ENCODE measurements at regions not wholly inside any gene's neighbourhood (a gene's known extent, or its start where the extent isn't known, plus 50 kb on each side); places are given as distances from the start of the nearest gene placed in this dataset.

DNA sequence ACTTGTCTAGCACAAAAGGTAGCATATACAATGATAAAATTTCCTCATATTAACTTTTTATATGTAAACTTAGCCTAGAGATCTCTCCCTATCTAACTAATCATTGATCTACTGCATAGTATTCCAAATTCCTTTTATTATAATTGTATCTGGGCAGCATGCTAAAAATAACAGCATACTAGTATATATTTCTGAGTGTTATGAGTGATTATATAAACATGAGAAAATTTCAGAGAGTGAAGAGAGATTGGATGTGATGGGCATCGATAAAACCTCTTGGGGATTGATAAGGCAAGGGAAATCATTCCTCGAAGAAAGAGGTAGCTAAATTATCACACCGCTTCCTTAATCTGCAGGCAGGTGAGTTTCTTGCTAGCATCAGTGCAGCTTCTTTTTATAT is 158.2 kb downstream of the HMHB1 start:
- TF ChIP-seq, protein P1, sequence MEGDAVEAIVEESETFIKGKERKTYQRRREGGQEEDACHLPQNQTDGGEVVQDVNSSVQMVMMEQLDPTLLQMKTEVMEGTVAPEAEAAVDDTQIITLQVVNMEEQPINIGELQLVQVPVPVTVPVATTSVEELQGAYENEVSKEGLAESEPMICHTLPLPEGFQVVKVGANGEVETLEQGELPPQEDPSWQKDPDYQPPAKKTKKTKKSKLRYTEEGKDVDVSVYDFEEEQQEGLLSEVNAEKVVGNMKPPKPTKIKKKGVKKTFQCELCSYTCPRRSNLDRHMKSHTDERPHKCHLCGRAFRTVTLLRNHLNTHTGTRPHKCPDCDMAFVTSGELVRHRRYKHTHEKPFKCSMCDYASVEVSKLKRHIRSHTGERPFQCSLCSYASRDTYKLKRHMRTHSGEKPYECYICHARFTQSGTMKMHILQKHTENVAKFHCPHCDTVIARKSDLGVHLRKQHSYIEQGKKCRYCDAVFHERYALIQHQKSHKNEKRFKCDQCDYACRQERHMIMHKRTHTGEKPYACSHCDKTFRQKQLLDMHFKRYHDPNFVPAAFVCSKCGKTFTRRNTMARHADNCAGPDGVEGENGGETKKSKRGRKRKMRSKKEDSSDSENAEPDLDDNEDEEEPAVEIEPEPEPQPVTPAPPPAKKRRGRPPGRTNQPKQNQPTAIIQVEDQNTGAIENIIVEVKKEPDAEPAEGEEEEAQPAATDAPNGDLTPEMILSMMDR (IDR thresholded peaks at IDR 0.05), result no peak
- no peak for TF ChIP-seq EP300 (IDR thresholded peaks at IDR 0.05)
- no peak for TF ChIP-seq POLR2AphosphoS5 (IDR thresholded peaks at IDR 0.05)

Measured in suprapubic skin (tissue), 4 donors.